KMS-11 (cell line): ENCODE measurements at regions not wholly inside any gene's neighbourhood (a gene's known extent, or its start where the extent isn't known, plus 50 kb on each side); places are given as distances from the start of the nearest gene placed in this dataset.

Experiments
- H2AFZ ChIP-seq: fragments of 200-600 bp; sonication (generic); 2 replicates; pipeline ENCODE4 v1.6.1; 2016; ENCODE audit warnings: antibody characterized with exemption, mixed run types, low read depth
- H3K27ac ChIP-seq: fragments of 200-600 bp; sonication (generic); 2 replicates; pipeline ENCODE4 v1.6.1; 2016; ENCODE audit warnings: mild to moderate bottlenecking, mixed run types
- H3K27me3 ChIP-seq: fragments of 200-600 bp; sonication (generic); 2 replicates; pipeline ENCODE4 v1.6.1; 2017; ENCODE audit warnings: mild to moderate bottlenecking, low read depth, mixed run types, moderate library complexity; ENCODE audit not compliant: insufficient read depth
- H3K36me3 ChIP-seq: fragments of 200-600 bp; sonication (generic); 2 replicates; pipeline ENCODE4 v1.6.1; 2017; ENCODE audit warnings: mild to moderate bottlenecking, mixed run types; ENCODE audit not compliant: insufficient read depth
- H3K4me1 ChIP-seq: fragments of 200-600 bp; sonication (generic); 2 replicates; pipeline ENCODE4 v1.6.1; 2016; ENCODE audit warnings: mild to moderate bottlenecking, low read depth, mixed run types; ENCODE audit not compliant: poor library complexity, severe bottlenecking
- H3K4me2 ChIP-seq: fragments of 200-600 bp; sonication (generic); 2 replicates; pipeline ENCODE4 v1.7.0; 2016; ENCODE audit warnings: mild to moderate bottlenecking, mixed run types
- H3K4me3 ChIP-seq: fragments of 200-600 bp; sonication (generic); IDR thresholded peaks from 2 replicates; pipeline ENCODE4 v1.6.1; 2017; ENCODE audit warnings: low read depth, low read length, mixed read lengths; ENCODE audit not compliant: insufficient read depth
- H3K79me2 ChIP-seq: fragments of 200-600 bp; sonication (generic); 2 replicates; pipeline ENCODE4 v1.6.1; 2016; ENCODE audit warnings: low read depth, mixed run types; ENCODE audit not compliant: insufficient read depth
- H3K9ac ChIP-seq: fragments of 200-600 bp; sonication (generic); 2 replicates; pipeline ENCODE4 v1.6.1; 2016; ENCODE audit warnings: mild to moderate bottlenecking, mixed run types
- H4K20me1 ChIP-seq: fragments of 200-600 bp; sonication (generic); 2 replicates; pipeline ENCODE4 v1.6.1; 2016; ENCODE audit warnings: mild to moderate bottlenecking, mixed run types; ENCODE audit not compliant: insufficient read depth
- CTCF ChIP-seq: fragments of 200-600 bp; sonication (generic); conservative IDR thresholded peaks from 2 replicates; pipeline ENCODE4 v1.6.1; 2017; ENCODE audit warnings: low read depth, mild to moderate bottlenecking, antibody characterized with exemption, low read length, moderate library complexity, mixed read lengths

GRCh38 chr6:50449128-50449527, 264.2 kb upstream of the TFAP2D start:
- Histone ChIP-seq H3K4me1 (no peaks in the 10 kb centered on the region), H3K79me2 (no peaks in the 10 kb centered on the region), H3K27ac (no peak overlapping the region), H3K9ac (no peak overlapping the region), H3K4me3 (no peak overlapping the region), H4K20me1 (no peaks in the 10 kb centered on the region), H3K4me2 (no peak overlapping the region), H3K27me3 (no peaks in the 10 kb centered on the region), H2AFZ (no peak overlapping the region), H3K36me3 (no peaks in the 10 kb centered on the region)
- TF ChIP-seq CTCF, result no peak

GRCh38 chr6:50451826-50452400, 261.4 kb upstream of the TFAP2D start:
- H3K9ac ChIP-seq, result no peak overlapping the region
- no peak for TF ChIP-seq CTCF
- no peak overlapping the region for H3K27ac ChIP-seq
- no peaks in the 10 kb centered on the region for H3K79me2 ChIP-seq
- H3K36me3 ChIP-seq, result no peaks in the 10 kb centered on the region
- no peaks in the 10 kb centered on the region for H3K27me3 ChIP-seq
- no peaks in the 10 kb centered on the region for H3K4me1 ChIP-seq
- H2AFZ ChIP-seq, result no peak overlapping the region
- no peak overlapping the region for H3K4me2 ChIP-seq
- no peak overlapping the region for H3K4me3 ChIP-seq
- no peaks in the 10 kb centered on the region for H4K20me1 ChIP-seq

GRCh38 chr6:50455029-50455428, 258.3 kb upstream of the TFAP2D start:
- H3K4me2 ChIP-seq, result no peak overlapping the region
- no peak overlapping the region for H3K27ac ChIP-seq
- no peaks in the 10 kb centered on the region for H3K79me2 ChIP-seq
- no peak overlapping the region for H3K4me3 ChIP-seq
- no peaks in the 10 kb centered on the region for H4K20me1 ChIP-seq
- no peaks in the 10 kb centered on the region for H3K36me3 ChIP-seq
- no peaks in the 10 kb centered on the region for H3K27me3 ChIP-seq
- no peaks in the 10 kb centered on the region for H3K4me1 ChIP-seq
- no peak overlapping the region for H3K9ac ChIP-seq
- no peak overlapping the region for H2AFZ ChIP-seq
- TF ChIP-seq CTCF, result no peak

GRCh38 chr6:50457351-50457750, 256.0 kb upstream of the TFAP2D start:
- no peaks in the 10 kb centered on the region for H3K36me3 ChIP-seq
- no peak overlapping the region for H2AFZ ChIP-seq
- H3K79me2 ChIP-seq, result no peaks in the 10 kb centered on the region
- H3K4me3 ChIP-seq, result no peak overlapping the region
- no peaks in the 10 kb centered on the region for H3K4me1 ChIP-seq
- TF ChIP-seq CTCF, result no peak
- no peak overlapping the region for H3K9ac ChIP-seq
- no peaks in the 10 kb centered on the region for H3K27me3 ChIP-seq
- no peak overlapping the region for H3K27ac ChIP-seq
- H4K20me1 ChIP-seq, result no peaks in the 10 kb centered on the region
- no peak overlapping the region for H3K4me2 ChIP-seq

GRCh38 chr6:50461696-50462095, 251.6 kb upstream of the TFAP2D start:
- no peaks in the 10 kb centered on the region for H3K36me3 ChIP-seq
- no peak for TF ChIP-seq CTCF

More at GRCh38 chr6:50461696-50462095, 251.6 kb upstream of the TFAP2D start:
- no peaks in the 10 kb centered on the region for H4K20me1 ChIP-seq
- no peak overlapping the region for H3K4me3 ChIP-seq
- H3K27ac ChIP-seq, result no peak overlapping the region
- H2AFZ ChIP-seq, result no peak overlapping the region
- H3K79me2 ChIP-seq, result no peaks in the 10 kb centered on the region
- no peaks in the 10 kb centered on the region for H3K27me3 ChIP-seq
- H3K9ac ChIP-seq, result no peak overlapping the region
- H3K4me2 ChIP-seq, result no peak overlapping the region
- no peaks in the 10 kb centered on the region for H3K4me1 ChIP-seq
